Stimulated activated memory B cell treated with anti-CD40 and anti-IgM and Interleukin-4, amounts not matched to agents 10 μg/mL and 1 μg/mL and 100 μg/mL, for 72 hours (primary cell): ENCODE measurements at regions not wholly inside any gene's neighbourhood (a gene's known extent, or its start where the extent isn't known, plus 50 kb on each side); places are given as distances from the start of the nearest gene placed in this dataset.

Experiments
- ATAC-seq: fragments of 150-1000 bp; cut with Tn5 transposase; 2 replicates; pipeline ENCODE4 v1.10.0; 2021
- H3K27ac Mint-ChIP-seq: one replicate; pipeline ENCODE4 v1.8.0; 2022; ENCODE audit warnings: mild to moderate bottlenecking, mixed read lengths
- H3K27me3 Mint-ChIP-seq: one replicate; pipeline ENCODE4 v1.8.0; 2022; ENCODE audit warnings: mixed read lengths
- H3K36me3 Mint-ChIP-seq: one replicate; pipeline ENCODE4 v1.8.0; 2022; ENCODE audit warnings: mixed read lengths
- H3K4me1 Mint-ChIP-seq: one replicate; pipeline ENCODE4 v1.8.0; 2022; ENCODE audit warnings: mixed read lengths
- H3K4me3 Mint-ChIP-seq: one replicate; pipeline ENCODE4 v1.8.0; 2022; ENCODE audit warnings: mild to moderate bottlenecking, moderate library complexity, mixed read lengths
- H3K9me3 Mint-ChIP-seq: one replicate; pipeline ENCODE4 v1.8.0; 2022; ENCODE audit warnings: mixed read lengths

- Mint-ChIP-seq H3K27me3 (no peaks in the 10 kb centered on the region), H3K4me1 (no peaks in the 10 kb centered on the region), H3K27ac (no peak overlapping the region), H3K36me3 (no peaks in the 10 kb centered on the region), H3K9me3 (peaks cover 3% of the 10 kb centered on the region), H3K4me3 (no peak overlapping the region)
- ATAC-seq = no peak
Observed at GRCh38 chr12:60271816-60272215, 676.0 kb downstream of the SLC16A7 start.

GRCh38 chr12:60278209-60278608, 682.4 kb downstream of the SLC16A7 start:
- no peak overlapping the region for H3K4me3 Mint-ChIP-seq
- H3K9me3 Mint-ChIP-seq = no peaks in the 10 kb centered on the region
- no peaks in the 10 kb centered on the region for H3K27me3 Mint-ChIP-seq
- no peak overlapping the region for H3K27ac Mint-ChIP-seq
- H3K4me1 Mint-ChIP-seq = no peaks in the 10 kb centered on the region
- H3K36me3 Mint-ChIP-seq = no peaks in the 10 kb centered on the region
- no peak for ATAC-seq

- ATAC-seq = no peak
- H3K27ac Mint-ChIP-seq = no peak overlapping the region
- no peaks in the 10 kb centered on the region for H3K9me3 Mint-ChIP-seq
- no peaks in the 10 kb centered on the region for H3K36me3 Mint-ChIP-seq
- no peak overlapping the region for H3K4me3 Mint-ChIP-seq
- no peaks in the 10 kb centered on the region for H3K27me3 Mint-ChIP-seq
- no peaks in the 10 kb centered on the region for H3K4me1 Mint-ChIP-seq
Observed at GRCh38 chr12:60279221-60279620, 683.4 kb downstream of the SLC16A7 start.

- Mint-ChIP-seq H3K4me3 (no peak overlapping the region), H3K36me3 (no peaks in the 10 kb centered on the region), H3K27ac (no peak overlapping the region), H3K4me1 (no peaks in the 10 kb centered on the region), H3K9me3 (no peaks in the 10 kb centered on the region), H3K27me3 (no peaks in the 10 kb centered on the region)
- no peak for ATAC-seq
Observed at GRCh38 chr12:60281522-60281921, 685.7 kb downstream of the SLC16A7 start.

GRCh38 chr12:60290532-60290931, 694.7 kb downstream of the SLC16A7 start:
- H3K27ac Mint-ChIP-seq = no peak overlapping the region
- H3K4me1 Mint-ChIP-seq = no peaks in the 10 kb centered on the region
- H3K36me3 Mint-ChIP-seq = no peaks in the 10 kb centered on the region
- H3K27me3 Mint-ChIP-seq = no peaks in the 10 kb centered on the region
- H3K4me3 Mint-ChIP-seq = no peak overlapping the region
- H3K9me3 Mint-ChIP-seq = peaks cover 11% of the 10 kb centered on the region
- no peak for ATAC-seq

GRCh38 chr12:60308366-60308991, 712.6 kb downstream of the SLC16A7 start:
- no peak overlapping the region for H3K27ac Mint-ChIP-seq
- H3K27me3 Mint-ChIP-seq = no peaks in the 10 kb centered on the region
- H3K9me3 Mint-ChIP-seq = no peaks in the 10 kb centered on the region
- H3K4me3 Mint-ChIP-seq = no peak overlapping the region
- H3K4me1 Mint-ChIP-seq = no peaks in the 10 kb centered on the region
- H3K36me3 Mint-ChIP-seq = no peaks in the 10 kb centered on the region
- no peak for ATAC-seq

GRCh38 chr12:60311940-60312339, 716.1 kb downstream of the SLC16A7 start:
- H3K4me1 Mint-ChIP-seq = no peaks in the 10 kb centered on the region
- H3K9me3 Mint-ChIP-seq = no peaks in the 10 kb centered on the region
- H3K27me3 Mint-ChIP-seq = no peaks in the 10 kb centered on the region
- no peak for ATAC-seq
- H3K4me3 Mint-ChIP-seq = no peak overlapping the region
- no peak overlapping the region for H3K27ac Mint-ChIP-seq
- no peaks in the 10 kb centered on the region for H3K36me3 Mint-ChIP-seq

- Mint-ChIP-seq H3K4me1 (no peaks in the 10 kb centered on the region), H3K27me3 (no peaks in the 10 kb centered on the region), H3K9me3 (no peaks in the 10 kb centered on the region), H3K36me3 (no peaks in the 10 kb centered on the region), H3K4me3 (no peak overlapping the region), H3K27ac (no peak overlapping the region)
- ATAC-seq = no peak
Observed at GRCh38 chr12:60317361-60317760, 721.5 kb downstream of the SLC16A7 start.

GRCh38 chr12:60324746-60325145, 728.9 kb downstream of the SLC16A7 start:
- no peaks in the 10 kb centered on the region for H3K36me3 Mint-ChIP-seq
- no peak for ATAC-seq
- no peaks in the 10 kb centered on the region for H3K9me3 Mint-ChIP-seq
- H3K27ac Mint-ChIP-seq = no peak overlapping the region
- H3K4me3 Mint-ChIP-seq = no peak overlapping the region
- no peaks in the 10 kb centered on the region for H3K27me3 Mint-ChIP-seq
- H3K4me1 Mint-ChIP-seq = no peaks in the 10 kb centered on the region

GRCh38 chr12:60333461-60333860, 737.6 kb downstream of the SLC16A7 start:
- no peak for ATAC-seq
- Mint-ChIP-seq H3K36me3 (no peaks in the 10 kb centered on the region), H3K4me3 (no peak overlapping the region), H3K27ac (no peak overlapping the region), H3K4me1 (no peaks in the 10 kb centered on the region), H3K27me3 (no peaks in the 10 kb centered on the region), H3K9me3 (peaks cover 3% of the 10 kb centered on the region)

- ATAC-seq = no peak
- Mint-ChIP-seq H3K9me3 (peaks cover 5% of the 10 kb centered on the region), H3K4me1 (no peaks in the 10 kb centered on the region), H3K27me3 (no peaks in the 10 kb centered on the region), H3K36me3 (no peaks in the 10 kb centered on the region), H3K4me3 (no peak overlapping the region), H3K27ac (no peak overlapping the region)
Observed at GRCh38 chr12:60335745-60336144, 739.9 kb downstream of the SLC16A7 start.

- Mint-ChIP-seq H3K36me3 (no peaks in the 10 kb centered on the region), H3K4me3 (no peak overlapping the region), H3K4me1 (no peaks in the 10 kb centered on the region), H3K27me3 (no peaks in the 10 kb centered on the region), H3K27ac (no peak overlapping the region), H3K9me3 (peaks cover 5% of the 10 kb centered on the region)
- ATAC-seq = no peak
Observed at GRCh38 chr12:60337839-60338549, 742.2 kb downstream of the SLC16A7 start.

- no peak overlapping the region for H3K27ac Mint-ChIP-seq
- no peaks in the 10 kb centered on the region for H3K36me3 Mint-ChIP-seq
- no peaks in the 10 kb centered on the region for H3K4me1 Mint-ChIP-seq
- no peak overlapping the region for H3K4me3 Mint-ChIP-seq
- H3K27me3 Mint-ChIP-seq = no peaks in the 10 kb centered on the region
- no peak for ATAC-seq
- no peaks in the 10 kb centered on the region for H3K9me3 Mint-ChIP-seq
Observed at GRCh38 chr12:60345442-60345841, 749.6 kb downstream of the SLC16A7 start.

GRCh38 chr12:60349232-60349978, 753.6 kb downstream of the SLC16A7 start:
- Mint-ChIP-seq H3K9me3 (no peaks in the 10 kb centered on the region), H3K27me3 (no peaks in the 10 kb centered on the region), H3K27ac (no peak overlapping the region), H3K4me1 (no peaks in the 10 kb centered on the region), H3K36me3 (no peaks in the 10 kb centered on the region), H3K4me3 (no peak overlapping the region)
- ATAC-seq = no peak

- Mint-ChIP-seq H3K27me3 (no peaks in the 10 kb centered on the region), H3K36me3 (no peaks in the 10 kb centered on the region), H3K4me3 (no peak overlapping the region), H3K9me3 (peaks cover 8% of the 10 kb centered on the region), H3K27ac (no peak overlapping the region), H3K4me1 (no peaks in the 10 kb centered on the region)
- no peak for ATAC-seq
Observed at GRCh38 chr12:60387356-60387755, 791.5 kb downstream of the SLC16A7 start.

GRCh38 chr12:60391051-60391450, 795.2 kb downstream of the SLC16A7 start:
- ATAC-seq = no peak
- Mint-ChIP-seq H3K4me3 (no peak overlapping the region), H3K27me3 (no peaks in the 10 kb centered on the region), H3K36me3 (no peaks in the 10 kb centered on the region), H3K27ac (no peak overlapping the region), H3K9me3 (peaks cover 2% of the 10 kb centered on the region), H3K4me1 (no peaks in the 10 kb centered on the region)
